ENCODE measurements at regions not wholly inside any gene's neighbourhood (a gene's known extent, or its start where the extent isn't known, plus 50 kb on each side); places are given as distances from the start of the nearest gene placed in this dataset.
A peak's percentile ranks its signal among the peaks of the same experiment; 100 is the strongest.

DNA sequence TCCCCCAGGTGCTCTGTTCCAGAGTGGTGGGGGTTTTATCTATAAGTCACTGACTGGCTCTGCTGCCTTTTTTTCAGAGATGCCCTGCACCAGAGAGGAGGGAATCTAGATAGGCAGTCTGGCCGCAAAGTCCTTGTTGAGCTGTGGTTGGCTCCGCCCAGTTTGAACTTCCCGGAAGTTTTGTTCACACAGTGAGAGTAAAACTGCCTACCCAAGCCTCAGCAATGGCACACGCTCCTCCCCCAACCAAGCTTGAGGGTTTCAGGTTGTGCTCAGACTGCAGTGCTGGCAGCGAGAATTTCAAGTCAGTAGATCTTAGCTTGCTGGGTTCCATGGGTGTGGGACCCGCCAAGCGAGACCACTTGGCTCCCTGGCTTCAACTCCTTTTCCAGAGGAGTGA, 1428.6 kb downstream of the MAT2B start:
- TF ChIP-seq, protein P1, sequence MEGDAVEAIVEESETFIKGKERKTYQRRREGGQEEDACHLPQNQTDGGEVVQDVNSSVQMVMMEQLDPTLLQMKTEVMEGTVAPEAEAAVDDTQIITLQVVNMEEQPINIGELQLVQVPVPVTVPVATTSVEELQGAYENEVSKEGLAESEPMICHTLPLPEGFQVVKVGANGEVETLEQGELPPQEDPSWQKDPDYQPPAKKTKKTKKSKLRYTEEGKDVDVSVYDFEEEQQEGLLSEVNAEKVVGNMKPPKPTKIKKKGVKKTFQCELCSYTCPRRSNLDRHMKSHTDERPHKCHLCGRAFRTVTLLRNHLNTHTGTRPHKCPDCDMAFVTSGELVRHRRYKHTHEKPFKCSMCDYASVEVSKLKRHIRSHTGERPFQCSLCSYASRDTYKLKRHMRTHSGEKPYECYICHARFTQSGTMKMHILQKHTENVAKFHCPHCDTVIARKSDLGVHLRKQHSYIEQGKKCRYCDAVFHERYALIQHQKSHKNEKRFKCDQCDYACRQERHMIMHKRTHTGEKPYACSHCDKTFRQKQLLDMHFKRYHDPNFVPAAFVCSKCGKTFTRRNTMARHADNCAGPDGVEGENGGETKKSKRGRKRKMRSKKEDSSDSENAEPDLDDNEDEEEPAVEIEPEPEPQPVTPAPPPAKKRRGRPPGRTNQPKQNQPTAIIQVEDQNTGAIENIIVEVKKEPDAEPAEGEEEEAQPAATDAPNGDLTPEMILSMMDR (conservative IDR thresholded peaks at IDR 0.05): no peak
- H3K27ac ChIP-seq: no peak overlapping the region

GRCh38 chr5:164934561-164934960, 1429.1 kb downstream of the MAT2B start:
- TF ChIP-seq, protein P1 (conservative IDR thresholded peaks at IDR 0.05): no peak
- no peak overlapping the region for H3K27ac ChIP-seq

GRCh38 chr5:164941132-164941531, 1435.7 kb downstream of the MAT2B start:
- TF ChIP-seq, protein P1 (conservative IDR thresholded peaks at IDR 0.05): no peak
- H3K27ac ChIP-seq: no peak overlapping the region

DNA sequence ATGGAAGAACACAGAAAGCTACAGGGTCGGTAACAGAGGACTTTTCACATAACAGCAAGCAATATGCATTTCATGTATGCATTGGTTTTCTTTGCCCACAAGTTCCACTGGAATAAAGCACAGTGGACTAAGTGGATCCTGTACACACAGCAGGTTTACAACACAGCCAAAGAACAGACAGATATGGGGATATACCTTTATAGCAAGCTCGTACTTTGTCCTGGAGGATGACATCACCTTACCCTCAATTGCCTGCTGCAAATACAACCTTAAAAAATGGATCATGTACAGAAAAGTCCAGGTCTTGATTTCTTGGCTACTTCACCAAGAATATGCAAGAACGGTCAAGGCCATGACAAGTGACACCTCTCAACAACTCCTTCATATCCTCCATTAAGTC, 1445.5 kb downstream of the MAT2B start:
- TF ChIP-seq, protein P1 (conservative IDR thresholded peaks at IDR 0.05): no peak
- no peak overlapping the region for H3K27ac ChIP-seq

GRCh38 chr5:164951570-164951969, 1446.2 kb downstream of the MAT2B start:
- no peak overlapping the region for H3K27ac ChIP-seq
- TF ChIP-seq, protein P1 (conservative IDR thresholded peaks at IDR 0.05): no peak

GRCh38 chr5:164958688-164959087, 1453.3 kb downstream of the MAT2B start:
- TF ChIP-seq, protein P1 (conservative IDR thresholded peaks at IDR 0.05): no peak
- H3K27ac ChIP-seq: peak overlapping the region; percentile 73

GRCh38 chr5:164959761-164960160, 1454.3 kb downstream of the MAT2B start:
- H3K27ac ChIP-seq: peak overlapping the region; percentile 73
- TF ChIP-seq, protein P1 (conservative IDR thresholded peaks at IDR 0.05): no peak
